NT2/D1 (cell line): ENCODE measurements at regions not wholly inside any gene's neighbourhood (a gene's known extent, or its start where the extent isn't known, plus 50 kb on each side); places are given as distances from the start of the nearest gene placed in this dataset.

ENCODE experiments used
- DNase-seq: peaks from one replicate; pipeline ENCODE4 v3.0.0-alpha.2; 2011; ENCODE audit warnings: low read depth, low spot score
- H3K27me3 ChIP-seq: 2 replicates; pipeline ENCODE4 v1.6.0; 2011; ENCODE audit warnings: mild to moderate bottlenecking; ENCODE audit not compliant: insufficient read length, insufficient read depth
- H3K36me3 ChIP-seq: 2 replicates; pipeline ENCODE4 v1.6.1; 2011; ENCODE audit warnings: mild to moderate bottlenecking, low read length, mixed read lengths; ENCODE audit not compliant: insufficient read depth, insufficient read length
- H3K4me1 ChIP-seq: 2 replicates; pipeline ENCODE4 v1.5.1; 2011; ENCODE audit not compliant: insufficient read depth, insufficient read length
- H3K4me3 ChIP-seq: 2 replicates; pipeline ENCODE4 v1.5.1; 2011; ENCODE audit warnings: low read depth; ENCODE audit not compliant: insufficient read length
- H3K9ac ChIP-seq: 2 replicates; pipeline ENCODE4 v1.6.0; 2011; ENCODE audit warnings: low read depth; ENCODE audit not compliant: insufficient read length
- H3K9me3 ChIP-seq: 2 replicates; pipeline ENCODE4 v1.5.1; 2011; ENCODE audit warnings: mild to moderate bottlenecking, low read length; ENCODE audit not compliant: insufficient read depth
- SUZ12 ChIP-seq: IDR thresholded peaks from 2 replicates; pipeline ENCODE4 v1.6.1; 2011; ENCODE audit not compliant: insufficient read length, insufficient read depth; ENCODE audit errors: extremely low read depth
- YY1 ChIP-seq: IDR thresholded peaks from 2 replicates; pipeline ENCODE4 v1.6.1; 2011; ENCODE audit not compliant: insufficient read length, insufficient read depth
- ZNF274 ChIP-seq: IDR thresholded peaks from 2 replicates; pipeline ENCODE4 v1.6.1; 2011; ENCODE audit warnings: mild to moderate bottlenecking, low read depth, low read length

DNA sequence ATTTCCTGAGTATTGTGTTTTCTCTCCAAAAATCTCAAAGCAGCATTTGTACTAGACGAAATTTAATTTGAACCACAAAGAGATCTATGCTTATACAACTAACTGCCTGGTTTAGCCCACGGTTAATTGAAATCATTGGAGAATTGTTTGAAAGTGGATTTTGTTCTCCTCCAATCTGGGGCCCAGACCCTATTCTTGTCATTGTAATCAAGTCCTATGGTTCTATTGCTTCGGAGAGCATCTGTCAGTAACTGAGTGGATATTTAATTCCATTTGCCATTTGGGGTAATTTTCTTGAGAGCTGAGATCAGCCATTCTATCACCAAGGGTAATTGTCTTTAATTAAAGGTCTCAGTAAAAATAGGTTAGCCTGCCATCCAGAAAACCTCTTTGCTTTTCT, 117.0 kb upstream of the KCNG1 start:
- no peak for TF ChIP-seq SUZ12
- TF ChIP-seq YY1 = no peak
- TF ChIP-seq ZNF274 = no peak
- Histone ChIP-seq H3K9me3 (no peaks in the 10 kb centered on the region), H3K27me3 (no peaks in the 10 kb centered on the region), H3K9ac (no peak overlapping the region), H3K4me1 (no peaks in the 10 kb centered on the region), H3K36me3 (no peaks in the 10 kb centered on the region), H3K4me3 (no peak overlapping the region)
- DNase-seq = no peak

DNA sequence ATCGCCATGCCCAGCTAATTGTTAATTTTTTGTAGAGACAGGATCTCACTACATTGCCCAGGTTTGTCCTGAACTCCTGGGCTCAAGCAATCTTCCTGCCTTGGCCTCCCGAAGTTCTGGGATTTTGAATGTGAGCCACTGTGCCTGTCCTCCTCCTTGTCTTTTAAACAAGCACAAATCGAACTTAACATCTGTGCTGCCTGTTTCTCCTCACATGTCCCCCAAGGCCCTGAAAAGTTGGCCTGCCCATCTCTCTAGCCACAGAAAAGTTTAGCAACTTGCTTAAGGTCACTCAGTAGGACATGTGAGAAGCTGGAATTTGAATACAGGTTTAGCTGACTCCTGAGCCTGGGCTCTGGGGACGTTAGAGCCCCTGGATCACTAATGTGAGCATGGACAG, 115.7 kb upstream of the KCNG1 start:
- Histone ChIP-seq H3K27me3 (no peaks in the 10 kb centered on the region), H3K4me3 (no peak overlapping the region), H3K9ac (no peak overlapping the region), H3K9me3 (no peaks in the 10 kb centered on the region), H3K36me3 (no peaks in the 10 kb centered on the region), H3K4me1 (no peaks in the 10 kb centered on the region)
- no peak for DNase-seq
- TF ChIP-seq YY1 (no peak), ZNF274 (no peak), SUZ12 (no peak)

DNA sequence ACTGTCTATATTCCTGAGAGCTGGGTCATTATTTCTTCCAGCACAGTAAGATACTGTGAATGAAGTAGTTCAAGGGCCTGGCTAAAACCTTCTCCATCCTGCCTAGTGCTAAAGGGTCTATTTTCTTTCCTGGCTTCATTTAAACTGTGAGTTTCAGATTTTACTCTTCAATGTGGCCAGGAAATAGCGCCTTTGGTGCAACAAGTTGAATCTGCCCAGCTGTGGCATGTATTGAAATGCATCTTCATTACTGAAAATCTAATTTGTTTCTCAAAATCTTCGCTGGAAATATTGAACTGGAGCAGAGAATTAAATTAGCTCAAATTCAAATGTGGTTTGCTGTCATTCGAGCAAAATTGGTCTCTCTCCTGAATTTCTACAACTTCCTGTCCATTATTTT, 114.6 kb upstream of the KCNG1 start:
- no peaks in the 10 kb centered on the region for H3K9me3 ChIP-seq
- H3K36me3 ChIP-seq = no peaks in the 10 kb centered on the region
- H3K4me1 ChIP-seq = no peaks in the 10 kb centered on the region
- no peak for DNase-seq
- no peak overlapping the region for H3K9ac ChIP-seq
- TF ChIP-seq SUZ12 = no peak
- TF ChIP-seq YY1 = no peak
- no peak for TF ChIP-seq ZNF274
- no peaks in the 10 kb centered on the region for H3K27me3 ChIP-seq
- H3K4me3 ChIP-seq = no peak overlapping the region

DNA sequence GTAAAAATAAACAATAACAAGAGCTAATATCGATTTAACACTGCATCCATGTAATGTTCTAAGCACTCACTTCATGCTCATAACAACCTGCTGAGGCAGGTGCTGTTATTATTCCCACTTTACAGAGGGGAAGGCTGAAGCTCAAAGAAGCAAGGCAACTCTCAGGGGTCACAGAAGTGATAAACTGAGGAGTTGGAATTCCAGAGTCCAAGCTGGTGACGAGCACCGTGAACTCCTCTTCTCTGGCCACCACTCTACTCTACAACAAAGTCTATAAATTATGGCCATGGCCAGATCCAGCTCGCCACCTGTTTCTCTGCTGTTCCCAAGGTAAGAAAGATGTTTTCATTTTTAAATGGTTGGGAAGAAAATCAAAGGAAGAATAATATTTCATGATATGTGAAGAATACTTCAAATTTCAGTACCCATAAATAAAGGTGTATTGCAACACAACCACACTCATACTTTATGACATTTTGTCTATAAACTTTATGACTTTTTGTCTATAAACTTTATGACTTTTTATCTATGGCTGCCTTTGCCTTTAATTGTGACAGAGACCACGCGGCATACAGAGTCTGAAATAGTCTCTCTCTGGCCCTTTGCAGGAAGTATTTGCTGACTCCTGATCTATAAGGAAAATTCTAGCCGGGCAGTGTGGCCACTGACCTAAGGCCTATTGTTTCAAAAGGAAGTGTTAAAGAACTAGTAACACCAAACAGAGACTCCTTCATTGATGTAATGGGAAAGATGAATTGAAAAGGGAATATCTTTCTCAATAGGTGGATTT, 113.2 kb upstream of the KCNG1 start:
- DNase-seq = no peak
- H3K9me3 ChIP-seq = no peaks in the 10 kb centered on the region
- no peaks in the 10 kb centered on the region for H3K27me3 ChIP-seq
- H3K36me3 ChIP-seq = no peaks in the 10 kb centered on the region
- no peak overlapping the region for H3K4me3 ChIP-seq
- no peak overlapping the region for H3K9ac ChIP-seq
- no peak for TF ChIP-seq ZNF274
- TF ChIP-seq SUZ12 = no peak
- TF ChIP-seq YY1 = no peak
- H3K4me1 ChIP-seq = no peaks in the 10 kb centered on the region

DNA sequence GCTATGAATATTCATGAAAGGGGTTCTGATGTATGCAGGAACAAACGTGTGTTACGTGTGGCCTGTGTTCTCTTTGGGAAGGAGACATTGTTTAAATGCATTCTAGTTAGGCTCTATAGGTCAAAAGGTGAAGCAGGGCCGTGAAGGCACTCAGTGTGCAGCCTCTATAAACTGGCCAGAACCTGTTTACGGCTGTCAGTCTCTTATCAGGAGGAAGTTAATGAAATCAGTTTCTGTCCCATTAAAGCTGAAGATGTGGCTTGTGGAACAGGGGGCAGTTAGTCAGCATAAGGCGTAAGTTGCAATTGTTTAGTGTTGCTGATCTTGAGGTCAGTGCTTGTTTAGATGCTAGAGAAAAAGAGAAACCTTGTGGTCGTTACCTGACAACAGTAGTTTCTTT, 111.5 kb upstream of the KCNG1 start:
- Histone ChIP-seq H3K9me3 (no peaks in the 10 kb centered on the region), H3K36me3 (no peaks in the 10 kb centered on the region), H3K9ac (no peak overlapping the region), H3K4me1 (no peaks in the 10 kb centered on the region), H3K4me3 (no peak overlapping the region), H3K27me3 (no peaks in the 10 kb centered on the region)
- DNase-seq = no peak
- TF ChIP-seq SUZ12 (no peak), ZNF274 (no peak)

DNA sequence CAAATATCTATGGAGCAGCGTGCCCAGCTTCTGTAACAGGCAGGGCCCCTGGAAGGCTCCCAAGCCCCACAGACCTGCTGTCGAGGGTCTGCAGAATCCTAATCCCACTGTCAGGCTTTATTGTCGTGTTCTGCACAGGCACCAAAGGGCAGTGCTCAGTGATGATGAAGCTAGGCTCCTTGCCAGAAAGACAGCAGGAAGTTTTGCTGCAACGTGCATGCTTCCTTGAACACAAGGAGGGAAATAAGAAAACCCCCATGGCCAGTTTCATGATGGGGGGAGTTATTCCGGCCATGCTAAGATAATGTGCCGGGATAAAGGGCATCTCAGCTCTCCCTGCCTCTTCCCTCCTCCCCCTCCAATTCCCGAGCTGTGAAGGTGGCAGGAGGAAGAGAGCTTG, 109.4 kb upstream of the KCNG1 start:
- no peak for DNase-seq
- no peaks in the 10 kb centered on the region for H3K27me3 ChIP-seq
- no peaks in the 10 kb centered on the region for H3K9me3 ChIP-seq
- no peaks in the 10 kb centered on the region for H3K36me3 ChIP-seq
- no peak for TF ChIP-seq ZNF274
- TF ChIP-seq SUZ12 = no peak
- TF ChIP-seq YY1 = no peak
- no peak overlapping the region for H3K4me3 ChIP-seq
- no peak overlapping the region for H3K9ac ChIP-seq
- no peaks in the 10 kb centered on the region for H3K4me1 ChIP-seq

DNA sequence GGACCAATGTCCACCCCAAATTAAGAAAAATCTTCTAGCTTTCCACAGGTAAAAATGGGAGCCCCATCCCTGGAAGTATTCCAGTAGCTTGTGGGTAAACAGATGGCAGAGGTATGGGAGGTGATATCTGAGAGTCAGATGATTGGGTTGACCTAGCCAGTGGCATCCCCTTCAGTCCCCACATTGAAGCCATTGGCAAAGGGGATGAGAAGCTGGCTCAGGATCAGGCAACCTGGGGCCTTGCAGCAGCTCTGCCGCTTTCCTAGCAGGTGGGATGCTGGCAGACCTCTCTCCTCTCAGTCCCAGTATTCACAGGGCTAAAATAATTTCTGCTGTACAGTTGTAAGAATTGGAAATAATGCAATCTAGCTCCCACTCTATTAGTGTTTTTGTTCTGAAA, 108.9 kb upstream of the KCNG1 start:
- Histone ChIP-seq H3K4me3 (no peak overlapping the region), H3K27me3 (no peaks in the 10 kb centered on the region), H3K9ac (no peak overlapping the region), H3K9me3 (no peaks in the 10 kb centered on the region), H3K36me3 (no peaks in the 10 kb centered on the region), H3K4me1 (no peaks in the 10 kb centered on the region)
- no peak for TF ChIP-seq SUZ12
- TF ChIP-seq ZNF274 = no peak
- no peak for TF ChIP-seq YY1
- no peak for DNase-seq
